GM19397 (cell line): ENCODE measurements at regions not wholly inside any gene's neighbourhood (a gene's known extent, or its start where the extent isn't known, plus 50 kb on each side); places are given as distances from the start of the nearest gene placed in this dataset.
"Not testable (repeated sequence)": the region's sequence is repeated elsewhere in the genome, so short reads cannot be mapped to it uniquely, and the experiment has no call there.

Source experiments
- ATAC-seq: cut with Tn5 transposase; IDR thresholded peaks from one replicate; pipeline ENCODE4 v1.9.1; 2021; ENCODE audit warnings: mild to moderate bottlenecking, moderate library complexity; ENCODE audit not compliant: unreplicated experiment

DNA sequence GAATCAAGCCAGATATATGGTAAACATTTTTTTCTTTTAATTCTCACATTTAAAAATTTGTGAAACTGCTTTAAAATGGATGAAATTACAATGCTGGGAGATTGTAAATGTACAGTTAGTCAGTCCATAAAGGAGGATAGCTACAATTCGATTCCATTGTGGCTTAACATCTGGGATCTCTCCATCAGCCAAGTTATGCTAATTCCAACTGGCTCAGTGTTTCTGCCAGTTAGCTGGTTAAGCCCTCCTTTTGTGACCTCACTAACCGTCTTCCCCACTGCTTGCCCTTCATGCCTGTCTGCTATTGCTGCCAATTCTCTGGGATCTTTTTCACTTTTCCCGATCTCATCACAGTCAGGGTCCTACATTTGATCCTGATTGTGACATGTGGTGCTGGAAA is 1347.6 kb downstream of the CDH11 start:
- no peak for ATAC-seq

DNA sequence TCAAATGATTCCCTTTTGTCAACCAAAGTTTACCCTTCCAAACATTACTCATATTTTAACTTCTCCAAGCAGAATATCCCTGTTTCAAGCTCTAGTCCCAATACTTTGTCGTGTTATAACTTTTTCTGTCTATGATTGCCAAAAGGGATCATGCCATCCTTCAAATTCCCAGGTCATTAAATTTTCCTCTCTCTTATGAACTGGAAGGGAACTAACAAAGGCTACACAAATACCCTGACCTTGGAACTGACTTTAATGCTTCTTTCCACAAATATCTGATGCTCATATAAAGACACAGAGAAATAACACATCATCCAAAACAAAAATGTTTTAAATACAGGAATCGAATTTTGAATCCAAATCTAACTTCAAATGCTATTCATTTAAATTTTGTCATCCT is 1352.7 kb downstream of the CDH11 start:
- ATAC-seq: no peak

DNA sequence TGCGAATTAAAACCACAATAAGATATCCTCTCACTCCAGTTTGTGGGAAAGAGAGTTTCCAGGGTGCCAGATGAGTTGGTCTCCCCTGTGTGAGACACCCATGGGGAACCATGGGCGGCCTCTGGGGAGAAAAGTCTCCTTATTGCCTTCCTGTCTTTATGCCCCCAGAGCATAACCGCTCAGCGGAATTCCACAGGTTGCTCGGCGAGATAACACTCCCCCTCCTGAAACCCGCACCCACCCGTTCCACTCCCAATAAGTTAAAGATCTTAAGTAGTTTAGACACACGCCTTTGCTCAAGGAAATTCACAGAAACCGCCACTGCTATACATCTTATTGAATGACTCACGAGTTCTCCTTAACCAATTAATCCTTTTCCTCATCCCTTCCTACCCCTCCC is 1361.6 kb downstream of the CDH11 start:
- ATAC-seq: not testable (repeated sequence)

DNA sequence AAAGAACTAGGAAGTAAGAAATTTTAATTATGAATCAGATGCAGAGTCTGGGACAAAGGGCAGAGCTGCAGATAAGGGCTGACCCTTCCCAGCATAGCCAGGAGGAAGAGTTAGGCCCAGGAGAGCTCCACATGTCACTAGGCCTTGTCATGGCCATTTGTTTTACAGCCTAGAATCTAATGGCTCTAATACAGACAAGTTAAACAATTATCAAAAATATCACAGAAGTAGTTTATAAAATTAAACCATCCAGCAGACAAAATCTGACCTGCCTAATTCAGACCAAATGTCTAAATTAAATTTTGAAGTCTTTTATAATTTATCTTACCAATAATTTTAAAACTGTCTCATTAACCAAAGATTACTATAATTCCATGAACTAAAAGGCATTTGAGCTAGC is 1369.5 kb downstream of the CDH11 start:
- ATAC-seq: no peak

DNA sequence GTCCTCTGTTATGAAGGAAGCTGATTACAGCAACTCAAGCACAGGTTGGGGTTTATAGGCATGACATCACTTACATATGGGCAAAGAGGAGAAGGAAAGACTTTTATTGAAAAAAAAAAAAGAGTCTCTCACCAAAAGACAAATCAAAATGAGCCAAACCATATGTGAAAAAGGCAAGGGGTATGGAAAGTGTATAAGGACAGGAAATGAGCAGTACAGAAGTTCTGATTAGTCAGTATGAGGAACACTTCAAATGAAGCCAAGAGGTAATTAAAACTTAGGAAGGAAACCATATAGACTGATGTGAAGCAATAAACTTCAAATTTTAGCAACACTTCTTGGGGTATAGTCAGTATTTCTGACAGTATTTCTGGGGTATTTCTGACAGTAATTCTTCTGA is 1372.6 kb downstream of the CDH11 start:
- ATAC-seq: no peak

DNA sequence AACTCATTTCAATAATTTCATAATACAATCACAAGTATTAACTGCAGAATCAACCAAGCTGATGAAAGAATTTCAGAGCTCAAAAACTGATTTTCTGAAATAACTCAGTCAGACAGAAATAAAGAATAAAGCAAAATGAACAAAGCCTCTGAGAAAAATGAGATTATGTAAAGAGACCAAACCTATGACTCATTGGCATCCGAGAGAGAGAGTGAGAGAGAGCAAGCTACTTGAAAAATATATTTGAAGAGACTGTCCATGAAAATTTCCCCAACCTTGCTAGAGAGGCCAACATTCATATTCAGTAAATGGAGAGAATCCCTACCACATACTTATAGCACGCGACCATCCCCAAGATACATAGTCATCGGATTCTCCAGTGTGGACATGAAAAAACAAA is 1376.4 kb downstream of the CDH11 start:
- ATAC-seq: no peak

DNA sequence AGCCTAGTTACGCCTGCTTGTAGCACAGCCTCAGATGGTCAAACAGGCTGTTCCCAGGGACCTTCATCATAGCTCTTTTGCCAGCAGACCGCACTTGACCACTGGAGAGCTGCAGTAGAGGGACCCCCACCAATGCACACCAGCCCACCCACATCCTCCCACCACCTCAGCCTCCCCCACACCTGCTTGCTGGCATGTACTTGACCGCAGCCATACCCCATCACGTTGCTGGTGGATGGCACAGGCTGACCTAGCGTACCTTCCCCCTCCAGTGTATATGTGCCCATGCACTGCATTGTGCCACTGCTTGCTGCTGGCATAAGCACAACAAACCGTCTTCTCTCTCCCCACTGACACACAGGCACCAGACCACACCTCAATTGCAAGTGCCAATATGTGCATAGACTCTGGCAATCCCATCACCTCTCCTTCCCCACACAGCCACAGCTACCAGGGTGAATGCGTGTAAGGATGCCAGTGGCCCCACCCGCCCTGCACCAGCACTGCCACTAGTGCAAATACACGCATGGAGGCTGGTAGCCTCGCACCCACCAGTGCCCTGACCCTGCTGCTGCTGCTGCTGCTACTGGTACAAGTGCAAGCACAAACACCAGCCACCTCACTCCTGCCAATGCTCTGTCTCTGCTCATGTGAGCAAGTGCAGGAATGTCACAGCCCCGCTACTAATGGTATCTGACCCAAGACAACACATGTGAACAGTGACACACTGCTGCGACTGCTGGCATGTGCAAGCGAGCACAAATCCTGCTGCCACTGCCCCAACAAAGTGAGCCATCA is 1377.6 kb downstream of the CDH11 start:
- no peak for ATAC-seq

DNA sequence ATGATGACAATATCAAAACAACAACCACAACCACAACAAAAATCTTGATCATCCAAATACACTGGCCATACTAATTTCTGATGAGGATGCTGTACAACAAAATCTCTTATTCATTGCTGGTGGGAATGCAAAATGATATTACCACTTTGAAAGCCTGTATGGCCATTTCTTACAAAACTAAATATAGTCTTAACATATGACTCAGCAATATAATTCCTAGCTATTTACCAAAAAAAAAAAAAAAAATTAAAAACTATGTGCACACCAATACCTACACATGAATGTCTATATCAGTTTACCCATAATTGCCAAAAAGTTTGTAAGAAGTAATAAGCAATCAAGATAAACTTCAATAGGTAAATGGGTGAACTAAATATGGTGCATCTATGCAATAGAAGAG is 1379.7 kb downstream of the CDH11 start:
- ATAC-seq: no peak

DNA sequence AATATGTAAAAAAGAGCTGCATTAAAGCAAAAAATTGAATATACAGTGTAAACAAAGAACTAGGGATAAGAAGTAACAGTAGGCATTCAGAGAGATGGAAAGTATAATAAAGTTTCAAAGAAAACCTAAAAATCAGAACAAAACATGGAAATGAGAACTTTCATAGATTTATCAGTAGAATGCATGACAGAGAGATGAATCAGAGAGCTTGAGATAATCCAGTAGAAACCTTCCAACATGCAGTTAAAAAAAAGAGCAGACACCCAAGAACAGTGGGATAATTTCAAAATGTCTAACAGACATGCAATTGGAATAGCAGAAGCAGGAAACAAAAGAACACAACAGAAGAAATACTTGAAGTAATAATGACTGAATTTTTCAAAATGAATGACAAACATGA is 1384.2 kb downstream of the CDH11 start:
- ATAC-seq: no peak

DNA sequence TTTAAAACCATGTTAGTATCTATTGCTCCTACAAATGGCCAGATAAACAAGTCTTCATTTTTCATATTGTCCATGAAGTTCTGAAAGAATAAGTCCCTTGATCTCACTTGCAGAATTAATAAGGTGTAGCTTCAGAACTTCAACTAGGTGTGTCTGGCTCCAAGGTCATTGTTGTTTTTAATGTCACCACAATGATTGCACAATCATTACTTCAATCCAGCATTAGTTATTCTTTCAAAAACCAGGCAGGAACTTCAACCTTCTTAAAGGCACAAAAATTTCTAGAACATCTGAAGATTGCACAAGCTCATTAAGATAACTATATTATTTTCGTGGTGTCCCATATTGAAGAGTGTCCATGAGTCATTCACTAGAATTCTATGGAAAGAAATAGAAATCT is 1386.4 kb downstream of the CDH11 start:
- ATAC-seq: no peak

DNA sequence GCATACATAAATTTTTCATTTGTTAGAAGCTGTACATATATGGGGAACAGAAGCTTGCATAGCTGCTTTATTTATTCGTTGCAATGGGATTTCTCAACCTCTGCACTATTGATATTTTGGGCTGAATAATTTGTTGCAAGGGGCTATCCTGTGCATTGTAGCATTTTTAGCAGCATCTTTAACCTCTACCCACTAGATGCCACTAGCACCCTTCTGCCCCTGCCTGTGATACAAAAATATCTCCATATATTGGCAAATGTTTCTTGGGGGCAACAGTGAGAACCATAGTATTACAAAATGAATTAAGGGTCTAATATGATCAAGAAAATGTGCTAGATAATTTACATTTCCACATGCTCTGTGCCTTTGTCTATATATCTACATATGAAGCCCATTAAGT is 1401.0 kb downstream of the CDH11 start:
- no peak for ATAC-seq

DNA sequence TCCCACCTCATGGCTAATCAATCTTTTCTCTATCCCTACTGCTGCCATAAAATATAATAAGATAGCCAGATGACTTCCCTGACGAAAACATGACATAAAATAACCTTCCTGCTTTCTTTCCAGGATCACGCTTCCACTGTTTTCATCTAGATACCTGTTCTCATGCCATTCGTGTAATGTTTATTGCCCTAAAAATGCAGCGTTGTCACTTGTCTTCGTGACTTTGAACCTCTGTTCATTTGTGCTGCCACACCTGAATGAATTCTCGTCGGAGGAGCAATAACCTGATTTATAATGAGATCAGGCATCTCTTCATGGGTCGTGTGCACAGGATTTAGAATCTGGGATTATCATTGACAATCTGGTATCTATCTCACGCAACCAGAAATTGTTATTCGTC is 1401.9 kb downstream of the CDH11 start:
- no peak for ATAC-seq

DNA sequence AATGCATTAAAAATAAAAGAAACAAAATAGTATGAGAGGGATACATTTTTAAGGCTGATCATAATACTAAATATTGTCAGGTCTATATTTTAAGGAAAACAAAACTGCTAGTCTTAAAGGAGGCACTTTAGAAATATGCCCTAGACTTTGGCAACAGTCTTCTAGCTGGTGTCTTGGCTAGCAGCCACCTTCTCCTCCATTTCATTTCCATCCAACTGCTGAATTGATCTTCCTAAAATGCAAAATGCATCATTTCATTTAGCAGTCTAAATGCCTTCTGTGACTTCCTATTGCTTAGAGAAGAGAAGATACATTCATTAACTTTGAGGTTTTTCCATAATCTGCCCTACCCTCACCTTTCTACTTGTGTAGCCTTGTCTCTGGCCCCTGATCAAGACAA is 1404.1 kb downstream of the CDH11 start:
- no peak for ATAC-seq

DNA sequence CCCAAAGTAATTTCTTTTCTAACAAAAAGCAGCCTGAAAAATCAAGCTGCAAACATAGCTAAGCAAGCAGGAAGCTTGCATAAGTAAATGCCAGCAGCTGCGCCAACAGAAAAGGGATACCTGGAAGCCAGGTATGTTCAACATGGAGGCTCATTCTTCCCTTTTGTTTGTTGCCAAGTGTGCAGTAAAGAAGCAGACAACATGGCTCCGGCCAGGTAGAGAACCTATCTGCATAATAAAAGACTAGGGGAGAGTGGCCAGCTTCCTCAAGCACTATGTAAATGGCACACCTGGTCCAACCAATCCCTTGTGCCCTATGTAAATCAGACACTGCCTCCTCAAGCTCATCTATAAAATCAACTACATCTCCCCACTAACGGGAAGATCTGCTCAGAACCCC is 1407.0 kb downstream of the CDH11 start:
- no peak for ATAC-seq

DNA sequence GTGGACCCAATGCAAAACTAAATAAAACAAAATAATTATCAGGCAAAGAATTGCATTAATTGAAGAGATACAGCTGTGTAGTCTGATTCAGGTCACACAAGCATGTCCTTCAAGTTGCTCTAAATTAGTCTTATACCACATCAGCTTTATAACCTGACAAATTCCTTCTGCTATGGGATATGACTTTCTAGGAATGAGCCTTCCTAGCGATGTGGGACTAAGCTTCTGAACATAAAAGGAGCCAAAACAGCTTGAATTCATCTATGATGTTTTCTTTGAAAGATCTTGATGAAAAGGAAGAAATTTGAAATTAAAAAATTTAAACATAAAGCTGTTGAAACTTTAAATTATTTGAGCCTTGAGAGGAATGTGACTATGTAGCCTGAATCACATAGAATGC is 1409.1 kb downstream of the CDH11 start:
- no peak for ATAC-seq

DNA sequence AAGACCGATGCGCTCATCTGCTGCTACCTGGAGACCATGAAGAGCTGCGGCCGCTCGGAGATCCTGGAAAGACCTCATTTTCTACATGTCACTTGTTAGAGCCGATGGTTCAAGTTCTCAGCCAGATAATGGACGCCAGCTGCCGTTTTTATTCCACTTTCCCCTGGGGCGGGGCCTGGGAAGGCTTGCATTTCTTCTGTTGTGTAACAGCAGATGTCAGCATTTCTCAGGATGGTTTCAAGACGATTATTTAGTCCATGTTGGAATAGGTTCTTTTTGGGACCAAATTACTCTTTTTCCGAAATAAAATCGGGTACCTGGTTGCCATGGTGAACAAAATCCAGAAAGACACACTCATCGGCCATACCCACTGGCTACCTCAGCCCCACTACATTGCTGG is 1418.3 kb downstream of the CDH11 start:
- no peak for ATAC-seq

DNA sequence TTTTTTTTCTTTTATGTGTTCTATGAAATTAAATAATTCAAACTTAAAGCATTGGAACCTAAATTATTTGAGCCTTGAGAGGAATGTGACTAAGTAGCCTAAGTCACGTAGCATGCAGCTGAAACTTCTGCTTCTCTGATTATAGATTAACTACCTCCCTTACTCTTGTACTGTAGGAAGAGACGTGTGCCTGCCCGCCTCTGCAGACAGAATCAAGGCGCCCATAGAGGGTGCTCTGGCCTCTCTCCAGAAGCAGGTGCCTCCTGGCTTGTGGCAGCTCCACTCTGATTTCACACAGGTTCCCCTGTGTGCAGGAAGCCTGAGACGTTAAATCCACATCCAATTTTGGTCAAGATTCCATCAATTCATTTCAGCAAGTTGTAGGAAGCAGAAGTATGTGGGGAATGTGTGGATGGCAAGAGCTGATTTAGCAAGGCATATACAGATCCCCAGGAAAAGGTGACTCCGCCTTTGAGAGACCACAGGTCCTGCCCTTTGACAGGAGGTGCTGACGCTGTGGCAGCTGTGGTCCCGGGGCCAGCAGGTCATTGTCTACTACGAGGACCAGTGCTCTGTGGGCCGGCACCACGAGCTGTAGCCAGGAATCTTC is 1418.8 kb downstream of the CDH11 start:
- no peak for ATAC-seq

DNA sequence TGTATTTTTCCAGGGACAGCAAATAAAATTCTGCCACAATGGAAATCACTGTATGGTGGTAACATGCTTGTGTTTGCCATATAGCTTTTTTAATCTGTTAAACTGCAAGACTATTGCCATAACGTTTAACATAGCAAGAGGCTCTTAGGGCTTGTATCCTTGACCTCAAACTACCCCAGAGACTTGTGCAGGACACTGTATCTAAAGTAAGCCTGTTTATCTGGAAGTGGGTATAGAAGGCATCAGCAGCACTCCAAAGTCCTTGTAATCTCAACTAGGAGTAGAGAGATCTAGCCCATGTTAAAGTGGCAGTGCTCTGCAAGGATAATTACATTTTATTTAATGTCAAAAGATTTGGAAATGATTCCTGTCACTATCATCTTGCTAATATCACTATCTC is 1424.1 kb downstream of the CDH11 start:
- ATAC-seq: no peak

DNA sequence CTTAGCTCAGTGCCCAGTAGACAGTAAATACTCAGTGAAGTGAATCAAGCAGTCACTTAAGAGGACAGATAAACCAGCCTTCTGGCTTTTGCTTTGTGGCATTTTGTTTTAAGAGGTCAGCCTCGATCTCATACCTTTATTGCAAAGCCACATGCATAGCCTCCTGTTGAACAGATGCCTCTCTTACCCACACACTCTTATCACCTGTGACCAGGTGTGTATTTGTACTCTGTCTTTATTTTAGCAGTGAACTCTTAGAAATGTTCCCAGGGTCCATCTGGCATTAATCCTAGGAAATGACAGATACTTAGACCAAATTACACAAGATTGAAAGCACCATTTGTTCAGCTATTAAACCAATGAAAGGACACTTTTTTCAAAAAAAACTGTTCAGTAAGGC is 1426.5 kb downstream of the CDH11 start:
- ATAC-seq: no peak

DNA sequence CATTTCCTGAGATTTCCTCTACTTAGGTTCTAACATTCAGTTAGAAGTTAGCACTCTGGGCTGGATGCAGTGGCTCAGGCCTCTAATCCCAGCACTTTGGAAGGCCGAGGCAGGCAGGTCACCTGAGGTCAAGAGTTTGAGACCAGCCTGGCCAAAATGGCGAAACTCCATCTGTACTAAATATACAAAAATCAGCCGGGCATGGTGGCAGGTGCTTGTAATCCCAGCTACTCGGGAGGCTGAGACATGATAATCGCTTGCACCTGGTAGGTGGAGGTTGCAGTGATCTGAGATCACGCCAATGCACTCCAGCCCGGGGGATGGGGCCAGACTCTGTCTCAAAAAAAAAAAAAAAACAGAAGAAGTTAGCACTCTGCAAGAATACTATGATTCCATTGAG is 1430.9 kb downstream of the CDH11 start:
- no peak for ATAC-seq

DNA sequence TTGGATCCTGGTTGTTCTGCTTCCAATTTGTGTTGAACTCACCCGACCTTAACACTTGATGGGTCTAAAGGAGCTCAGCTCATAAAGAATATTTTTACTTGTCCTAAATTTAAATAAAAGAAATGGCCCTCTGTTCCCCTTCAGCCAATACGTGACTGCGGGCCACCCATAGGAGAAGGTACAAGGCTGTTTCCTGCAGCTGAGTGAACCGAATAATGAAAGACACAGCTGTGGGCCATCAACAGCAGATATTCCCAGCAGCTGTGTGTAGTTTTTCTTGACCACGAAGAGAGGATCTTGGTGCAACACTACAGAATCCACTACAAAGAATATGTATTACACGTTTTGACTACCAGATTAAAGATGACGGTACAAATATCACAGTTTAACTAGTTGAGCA is 1431.6 kb downstream of the CDH11 start:
- ATAC-seq: no peak

DNA sequence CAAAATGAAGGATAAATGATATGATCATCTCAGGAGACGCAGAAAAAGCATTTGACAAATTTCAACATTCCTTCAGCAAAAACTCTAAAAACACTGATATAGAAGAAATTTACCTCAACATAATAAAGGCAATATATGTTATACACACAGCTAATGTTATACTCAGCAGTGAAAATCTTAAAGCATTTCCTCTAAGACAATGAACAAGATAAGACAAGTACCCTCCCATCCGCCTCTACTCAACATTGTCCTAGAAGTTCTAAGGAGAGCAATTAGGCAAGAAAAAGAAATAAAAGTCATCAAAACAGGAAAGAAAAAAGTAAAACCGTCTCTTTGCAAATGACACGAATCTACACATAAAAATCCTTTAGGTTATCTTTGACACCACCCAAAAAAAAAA is 1432.8 kb downstream of the CDH11 start:
- no peak for ATAC-seq
